IMR-90 (cell line): ENCODE measurements at regions not wholly inside any gene's neighbourhood (a gene's known extent, or its start where the extent isn't known, plus 50 kb on each side); places are given as distances from the start of the nearest gene placed in this dataset.

Experiments
- ATAC-seq: fragments of 200-7000 bp; cut with Tn5 transposase; 2 replicates; pipeline ENCODE4 v1.9.1; 2020; ENCODE audit warnings: low read depth, mild to moderate bottlenecking, moderate library complexity
- BruUV-seq: library from RNA; stranded (reverse); fragments of 400-500 nt; replicated peaks from 2 replicates; lab custom pipeline; 2021; lab: Mats Ljungman, UMichigan
- CTCF ChIA-PET: fragments of 300-600 bp; formaldehyde crosslinking; extraction: SDS; loops from one replicate; lab custom pipeline; 2021; ENCODE audit warnings: antibody characterized with exemption; lab: Yijun Ruan, JAX
- POLR2A ChIA-PET: fragments of 300-600 bp; sonication (Branson Sonifier 250); formaldehyde crosslinking; loops from one replicate; lab custom pipeline; 2022; ENCODE audit warnings: antibody characterized with exemption; ENCODE audit not compliant: unreplicated experiment; lab: Charles Lee
- DNase-seq: peaks from one replicate; pipeline ENCODE4 v3.0.0; 2013
- H2AFZ ChIP-seq: replicated peaks from 2 replicates; pipeline ENCODE3; 2013; ENCODE audit warnings: low read length, mild to moderate bottlenecking; ENCODE audit not compliant: poor library complexity
- H2AK5ac ChIP-seq: 2 replicates; pipeline ENCODE4 v1.6.1; 2013; ENCODE audit warnings: low read depth, low read length, inconsistent platforms
- H2AK9ac ChIP-seq: replicated peaks from 2 replicates; pipeline ENCODE3; 2013; ENCODE audit warnings: mild to moderate bottlenecking, low read depth, low read length, moderate library complexity; ENCODE audit not compliant: poor library complexity
- H2BK120ac ChIP-seq: 2 replicates; pipeline ENCODE4 v1.6.1; 2013; ENCODE audit warnings: low read depth, low read length, inconsistent platforms
- H2BK15ac ChIP-seq: 3 replicates; pipeline ENCODE4 v1.6.1; 2013; ENCODE audit warnings: low read depth, low read length, inconsistent platforms
- H2BK20ac ChIP-seq: 2 replicates; pipeline ENCODE4 v1.6.1; 2013; ENCODE audit warnings: low read depth, mild to moderate bottlenecking, inconsistent platforms, low read length, moderate library complexity
- H2BK5ac ChIP-seq: 2 replicates; pipeline ENCODE4 v1.6.1; 2013; ENCODE audit warnings: mild to moderate bottlenecking, low read depth, low read length, inconsistent platforms; ENCODE audit not compliant: poor library complexity, severe bottlenecking
- H3K14ac ChIP-seq: replicated peaks from 2 replicates; pipeline ENCODE4 v1.6.1; 2013; ENCODE audit warnings: low read depth, low read length, inconsistent platforms
- H3K18ac ChIP-seq: 2 replicates; pipeline ENCODE4 v1.6.1; 2013; ENCODE audit warnings: low read depth, low read length, control low read depth
- H3K23ac ChIP-seq: 2 replicates; pipeline ENCODE4 v1.6.1; 2013; ENCODE audit warnings: low read depth, low read length, inconsistent platforms
- H3K27ac ChIP-seq: 2 replicates; pipeline ENCODE4 v1.5.1; 2013; ENCODE audit warnings: mild to moderate bottlenecking, control low read depth, low read length; ENCODE audit not compliant: insufficient read depth
- H3K27me3 ChIP-seq: 2 replicates; pipeline ENCODE4 v1.6.1; 2013; ENCODE audit warnings: low read length; ENCODE audit not compliant: control insufficient read depth, insufficient read depth
- H3K36me3 ChIP-seq: 2 replicates; pipeline ENCODE4 v1.6.1; 2013; ENCODE audit warnings: low read length, mixed read lengths; ENCODE audit not compliant: control insufficient read depth, insufficient read depth
- H3K4ac ChIP-seq: 2 replicates; pipeline ENCODE4 v1.6.1; 2013; ENCODE audit warnings: low read depth, low read length, inconsistent platforms
- H3K4me1 ChIP-seq: 2 replicates; pipeline ENCODE4 v1.6.1; 2013; ENCODE audit warnings: low read length, mixed read lengths; ENCODE audit not compliant: control insufficient read depth, insufficient read depth
- H3K4me2 ChIP-seq: 2 replicates; pipeline ENCODE4 v1.6.1; 2013; ENCODE audit warnings: low read depth, mild to moderate bottlenecking, control low read depth, low read length, moderate library complexity
- H3K4me3 ChIP-seq: 2 replicates; pipeline ENCODE4 v1.5.1; 2013; ENCODE audit warnings: low read depth, mild to moderate bottlenecking, control low read depth, low read length, moderate library complexity; ENCODE audit not compliant: insufficient read depth
- H3K56ac ChIP-seq: 2 replicates; pipeline ENCODE4 v1.6.1; 2013; ENCODE audit warnings: low read length, inconsistent platforms; ENCODE audit not compliant: insufficient read depth; ENCODE audit errors: extremely low read depth
- H3K79me1 ChIP-seq, 2 experiments: 2 replicates each; pipeline ENCODE4 v1.6.1; 2013; ENCODE audit warnings: low read length in 2 of 2, inconsistent platforms in 1 of 2, low read depth in 1 of 2
- H3K9ac ChIP-seq: 2 replicates; pipeline ENCODE4 v1.6.1; 2013; ENCODE audit warnings: low read depth, low read length, control low read depth
- H3K9me1 ChIP-seq: 2 replicates; pipeline ENCODE4 v1.6.1; 2013; ENCODE audit warnings: low read length, inconsistent platforms; ENCODE audit not compliant: insufficient read depth
- H3K9me3 ChIP-seq: 2 replicates; pipeline ENCODE4 v1.6.1; 2013; ENCODE audit warnings: low read length; ENCODE audit not compliant: control insufficient read depth, insufficient read depth
- H4K20me1 ChIP-seq: 2 replicates; pipeline ENCODE4 v1.6.1; 2013; ENCODE audit warnings: low read length, inconsistent platforms; ENCODE audit not compliant: insufficient read depth
- H4K5ac ChIP-seq: 2 replicates; pipeline ENCODE4 v1.6.1; 2013; ENCODE audit warnings: mild to moderate bottlenecking, low read depth, low read length, control low read depth
- H4K8ac ChIP-seq, 2 experiments: 2 replicates each; pipeline ENCODE4 v1.6.1; 2013; ENCODE audit warnings: low read depth in 2 of 2, low read length in 2 of 2, control low read depth in 1 of 2, inconsistent platforms in 1 of 2
- H4K91ac ChIP-seq: 2 replicates; pipeline ENCODE4 v1.6.1; 2013; ENCODE audit warnings: low read depth, low read length, inconsistent platforms; ENCODE audit not compliant: insufficient read depth
- NFE2L2 ChIP-seq: fragments of 150-350 bp; IDR thresholded peaks from 2 replicates; pipeline ENCODE4 v1.6.1; 2016; ENCODE audit warnings: low read depth, mild to moderate bottlenecking, low read length
- WGBS, 2 experiments: methylation state at CpG; one replicate each; pipeline versions ENCODE4 v1.1.5 to v1.1.7; 2013; ENCODE audit warnings: missing lambda C conversion rate in 2 of 2; ENCODE audit not compliant: insufficient read length in 1 of 2; ENCODE audit errors: extremely low coverage in 2 of 2; 5-methylcytosine and 5-hydroxymethylcytosine counted together
- dilution Hi-C: fragments of 300-500 bp; cut with HindIII; formaldehyde crosslinking; loops from one replicate; pipeline ENCODE4 v1.14.3; 2018; ENCODE audit warnings: low sequenced_read_pairs; ENCODE audit not compliant: unreplicated experiment
- in situ Hi-C: fragments of 300-500 bp; cut with MboI; formaldehyde crosslinking; loops from 3 replicates; pipeline ENCODE4 v1.14.3; 2019; ENCODE audit warnings: low sequenced_read_pairs, inconsistent platforms, mixed read lengths
- intact Hi-C: fragments of 100-400 bp; cut with micrococcal nuclease; formaldehyde crosslinking; loops from 2 replicates; pipeline ENCODE4 v1.10.0; 2022

DNA sequence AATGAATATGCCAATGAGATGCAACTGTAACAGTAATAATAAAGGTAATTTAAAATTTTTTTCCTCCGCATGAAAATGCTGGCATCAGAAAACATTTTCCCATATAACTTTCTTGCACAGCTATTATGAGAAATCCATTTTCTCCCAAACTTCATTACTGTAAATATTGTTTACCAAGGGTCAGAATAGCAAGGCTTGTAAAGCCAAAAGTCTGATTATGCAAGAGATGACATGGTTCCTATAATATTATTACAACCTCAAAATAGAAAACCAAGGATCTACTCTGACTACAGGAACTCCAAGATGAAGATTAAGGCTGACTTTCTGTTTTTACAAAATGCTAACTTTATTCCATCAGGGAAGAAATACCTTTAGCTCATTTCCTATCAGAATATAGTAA is 162.7 kb upstream of the CDK1 start:
- no peak for ATAC-seq

More for the DNA sequence above, 162.7 kb upstream of the CDK1 start:
- H3K27ac ChIP-seq: no peak overlapping the region
- no peak overlapping the region for H2AK5ac ChIP-seq
- no peak overlapping the region for H2BK20ac ChIP-seq
- no peak overlapping the region for H2BK15ac ChIP-seq
- H3K79me1 ChIP-seq: no peaks in the 10 kb centered on the region
- H2AFZ ChIP-seq: no peak overlapping the region
- in situ Hi-C loops (no loop called here), dilution Hi-C loops (no loop called here), intact Hi-C loops (no loop called here)
- H3K9me3 ChIP-seq: no peaks in the 10 kb centered on the region
- H3K4me3 ChIP-seq: no peak overlapping the region
- no peak overlapping the region for H2BK5ac ChIP-seq
- H3K4ac ChIP-seq: no peak overlapping the region
- H2BK120ac ChIP-seq: no peak overlapping the region
- H3K9me1 ChIP-seq: no peaks in the 10 kb centered on the region
- no peaks in the 10 kb centered on the region for H3K4me1 ChIP-seq
- H3K9ac ChIP-seq: no peak overlapping the region
- no peak overlapping the region for H4K5ac ChIP-seq
- no peak overlapping the region for H3K56ac ChIP-seq
- H3K23ac ChIP-seq: no peak overlapping the region
- no peak overlapping the region for H4K8ac ChIP-seq
- H4K20me1 ChIP-seq: no peaks in the 10 kb centered on the region
- no CpG with 5 or more reads among the region's 1 CpG for WGBS, 2 experiments
- BruUV-seq: no TSS peak
- CTCF ChIA-PET: interaction anchor here (1.3 kb wide), 1 partner anchor 9 kb away, joined by 3 read pairs; no protein-coding TSS in a partner anchor
- H2AK9ac ChIP-seq: no peak overlapping the region
- no peak overlapping the region for H3K14ac ChIP-seq
- TF ChIP-seq NFE2L2: no peak
- DNase-seq: no peak
- H4K91ac ChIP-seq: no peak overlapping the region
- no peak overlapping the region for H3K4me2 ChIP-seq
- H3K27me3 ChIP-seq: peaks cover 2% of the 10 kb centered on the region; the same call in 1 of the 2 replicates
- POLR2A ChIA-PET: no interaction called here
- H3K36me3 ChIP-seq: no peaks in the 10 kb centered on the region
- no peak overlapping the region for H3K18ac ChIP-seq
